NCI-H146 treated with DMSO at 0.1 percent for 48 hours (cell line): ENCODE measurements at regions not wholly inside any gene's neighbourhood (a gene's known extent, or its start where the extent isn't known, plus 50 kb on each side); places are given as distances from the start of the nearest gene placed in this dataset.
"Not testable (repeated sequence)": the region's sequence is repeated elsewhere in the genome, so short reads cannot be mapped to it uniquely, and the experiment has no call there.

Experiments
- DNase-seq: peaks from one replicate; lab custom pipeline; 2025; ENCODE audit not compliant: unreplicated experiment; lab: John Stamatoyannopoulos, UW

- no peak for DNase-seq
Observed at GRCh38 chr5:114148253-114148652, 213.6 kb upstream of the KCNN2 start.

- not testable (repeated sequence) for DNase-seq
Observed at GRCh38 chr5:114148728-114149127, 213.1 kb upstream of the KCNN2 start.

GRCh38 chr5:114152656-114153360, 209.1 kb upstream of the KCNN2 start:
- no peak for DNase-seq

GRCh38 chr5:114153392-114153791, 208.5 kb upstream of the KCNN2 start:
- no peak for DNase-seq

GRCh38 chr5:114153833-114154232, 208.0 kb upstream of the KCNN2 start:
- DNase-seq, result no peak

GRCh38 chr5:114166081-114166480, 195.8 kb upstream of the KCNN2 start:
- no peak for DNase-seq

- no peak for DNase-seq
Observed at GRCh38 chr5:114174131-114174530, 187.7 kb upstream of the KCNN2 start.

GRCh38 chr5:114174837-114175236, 187.0 kb upstream of the KCNN2 start:
- no peak for DNase-seq

GRCh38 chr5:114176356-114176755, 185.5 kb upstream of the KCNN2 start:
- DNase-seq, result no peak

- no peak for DNase-seq
Observed at GRCh38 chr5:114179134-114179533, 182.7 kb upstream of the KCNN2 start.

- DNase-seq, result no peak
Observed at GRCh38 chr5:114184006-114184405, 177.9 kb upstream of the KCNN2 start.

- DNase-seq, result no peak
Observed at GRCh38 chr5:114185274-114185673, 176.6 kb upstream of the KCNN2 start.

GRCh38 chr5:114191441-114191840, 170.4 kb upstream of the KCNN2 start:
- no peak for DNase-seq

- DNase-seq, result no peak
Observed at GRCh38 chr5:114192108-114192507, 169.8 kb upstream of the KCNN2 start.

GRCh38 chr5:114201332-114201731, 160.5 kb upstream of the KCNN2 start:
- DNase-seq, result no peak

GRCh38 chr5:114204923-114205322, 156.9 kb upstream of the KCNN2 start:
- no peak for DNase-seq

- DNase-seq, result no peak
Observed at GRCh38 chr5:114206640-114207039, 155.2 kb upstream of the KCNN2 start.

- no peak for DNase-seq
Observed at GRCh38 chr5:114207615-114208014, 154.3 kb upstream of the KCNN2 start.

GRCh38 chr5:114208120-114208519, 153.8 kb upstream of the KCNN2 start:
- no peak for DNase-seq

- DNase-seq, result no peak
Observed at GRCh38 chr5:114208588-114208987, 153.3 kb upstream of the KCNN2 start.

GRCh38 chr5:114210662-114211061, 151.2 kb upstream of the KCNN2 start:
- no peak for DNase-seq

- DNase-seq, result no peak
Observed at GRCh38 chr5:114221807-114222206, 140.1 kb upstream of the KCNN2 start.

- no peak for DNase-seq
Observed at GRCh38 chr5:114223866-114224265, 138.0 kb upstream of the KCNN2 start.
